ENCODE measurements at regions not wholly inside any gene's neighbourhood (a gene's known extent, or its start where the extent isn't known, plus 50 kb on each side); places are given as distances from the start of the nearest gene placed in this dataset.

- Histone ChIP-seq H3K27ac (no peak overlapping the region), H3K4me3 (no peak overlapping the region), H3K27me3 (no peaks in the 10 kb centered on the region), H3K4me2 (no peak overlapping the region), H3K4me1 (no peaks in the 10 kb centered on the region), H3K36me3 (no peaks in the 10 kb centered on the region), H4K20me1 (no peaks in the 10 kb centered on the region), H3K9ac (no peak overlapping the region), H3K9me3 (no peaks in the 10 kb centered on the region)
- no peak for TF ChIP-seq Cebpa-rat (IDR thresholded peaks at IDR 0.05)
Measured at GRCh38 chr6:91279740-91280493, 693.0 kb upstream of the MAP3K7 start.

- Histone ChIP-seq H3K4me1 (no peaks in the 10 kb centered on the region), H3K4me3 (no peak overlapping the region), H3K9ac (no peak overlapping the region), H4K20me1 (no peaks in the 10 kb centered on the region), H3K27ac (no peak overlapping the region), H3K4me2 (no peak overlapping the region), H3K9me3 (no peaks in the 10 kb centered on the region), H3K36me3 (no peaks in the 10 kb centered on the region), H3K27me3 (no peaks in the 10 kb centered on the region)
- no peak for TF ChIP-seq Cebpa-rat (IDR thresholded peaks at IDR 0.05)
Measured at GRCh38 chr6:91278416-91278815, 691.5 kb upstream of the MAP3K7 start.

- Histone ChIP-seq H3K9ac (no peak overlapping the region), H3K36me3 (no peaks in the 10 kb centered on the region), H3K4me2 (no peak overlapping the region), H3K27me3 (no peaks in the 10 kb centered on the region), H3K27ac (no peak overlapping the region), H3K9me3 (peaks cover 7% of the 10 kb centered on the region), H4K20me1 (no peaks in the 10 kb centered on the region), H3K4me1 (no peaks in the 10 kb centered on the region), H3K4me3 (no peak overlapping the region)
- TF ChIP-seq Cebpa-rat (IDR thresholded peaks at IDR 0.05): no peak
Measured at GRCh38 chr6:91276315-91276714, 689.4 kb upstream of the MAP3K7 start.

- Histone ChIP-seq H4K20me1 (no peaks in the 10 kb centered on the region), H3K27me3 (no peaks in the 10 kb centered on the region), H3K36me3 (no peaks in the 10 kb centered on the region), H3K4me3 (no peak overlapping the region), H3K4me1 (no peaks in the 10 kb centered on the region), H3K27ac (no peak overlapping the region), H3K9me3 (peaks cover 16% of the 10 kb centered on the region), H3K4me2 (no peak overlapping the region), H3K9ac (no peak overlapping the region)
- TF ChIP-seq Cebpa-rat (IDR thresholded peaks at IDR 0.05): no peak
Measured at GRCh38 chr6:91273729-91274128, 686.9 kb upstream of the MAP3K7 start.

GRCh38 chr6:91271807-91272206 lies 684.9 kb upstream of the MAP3K7 start:
- TF ChIP-seq Cebpa-rat (IDR thresholded peaks at IDR 0.05): no peak
- Histone ChIP-seq H3K27ac (no peak overlapping the region), H4K20me1 (no peaks in the 10 kb centered on the region), H3K4me1 (no peaks in the 10 kb centered on the region), H3K4me3 (no peak overlapping the region), H3K36me3 (no peaks in the 10 kb centered on the region), H3K4me2 (no peak overlapping the region), H3K27me3 (no peaks in the 10 kb centered on the region), H3K9ac (no peak overlapping the region), H3K9me3 (peaks cover 16% of the 10 kb centered on the region)

- Histone ChIP-seq H3K9me3 (peaks cover 16% of the 10 kb centered on the region), H3K9ac (no peak overlapping the region), H3K36me3 (no peaks in the 10 kb centered on the region), H3K27me3 (no peaks in the 10 kb centered on the region), H3K4me3 (no peak overlapping the region), H3K4me2 (no peak overlapping the region), H3K27ac (no peak overlapping the region), H4K20me1 (no peaks in the 10 kb centered on the region), H3K4me1 (no peaks in the 10 kb centered on the region)
- TF ChIP-seq Cebpa-rat (IDR thresholded peaks at IDR 0.05): no peak
Measured at GRCh38 chr6:91268941-91269340, 682.1 kb upstream of the MAP3K7 start.

- H4K20me1 ChIP-seq: no peaks in the 10 kb centered on the region
Measured at GRCh38 chr6:91267246-91267645, 680.4 kb upstream of the MAP3K7 start.

GRCh38 chr6:91266156-91266555 lies 679.3 kb upstream of the MAP3K7 start:
- Histone ChIP-seq H3K9me3 (peaks cover 7% of the 10 kb centered on the region), H3K9ac (no peak overlapping the region), H3K4me1 (no peaks in the 10 kb centered on the region), H3K4me3 (no peak overlapping the region), H3K27me3 (no peaks in the 10 kb centered on the region), H4K20me1 (no peaks in the 10 kb centered on the region), H3K27ac (no peak overlapping the region), H3K36me3 (no peaks in the 10 kb centered on the region), H3K4me2 (no peak overlapping the region)
- TF ChIP-seq Cebpa-rat (IDR thresholded peaks at IDR 0.05): no peak

More at GRCh38 chr6:91267246-91267645, 680.4 kb upstream of the MAP3K7 start:
- Histone ChIP-seq H3K4me1 (no peaks in the 10 kb centered on the region), H3K9me3 (peaks cover 16% of the 10 kb centered on the region), H3K27ac (no peak overlapping the region), H3K4me2 (no peak overlapping the region), H3K36me3 (no peaks in the 10 kb centered on the region), H3K9ac (no peak overlapping the region), H3K27me3 (no peaks in the 10 kb centered on the region), H3K4me3 (no peak overlapping the region)
- TF ChIP-seq Cebpa-rat (IDR thresholded peaks at IDR 0.05): no peak

GRCh38 chr6:91243436-91243835 lies 656.6 kb upstream of the MAP3K7 start:
- H3K4me2 ChIP-seq: no peak overlapping the region
- H4K20me1 ChIP-seq: no peaks in the 10 kb centered on the region
- H3K36me3 ChIP-seq: no peaks in the 10 kb centered on the region
- H3K27ac ChIP-seq: no peak overlapping the region
- H3K9ac ChIP-seq: no peak overlapping the region
- no peaks in the 10 kb centered on the region for H3K9me3 ChIP-seq
- no peaks in the 10 kb centered on the region for H3K4me1 ChIP-seq
- no peaks in the 10 kb centered on the region for H3K27me3 ChIP-seq
- H3K4me3 ChIP-seq: no peak overlapping the region
- TF ChIP-seq Cebpa-rat (IDR thresholded peaks at IDR 0.05): no peak

GRCh38 chr6:91242614-91242949 lies 655.7 kb upstream of the MAP3K7 start:
- no peaks in the 10 kb centered on the region for H3K9me3 ChIP-seq
- H3K4me1 ChIP-seq: no peaks in the 10 kb centered on the region
- H3K27me3 ChIP-seq: no peaks in the 10 kb centered on the region
- no peak overlapping the region for H3K4me3 ChIP-seq
- no peak overlapping the region for H3K9ac ChIP-seq
- no peak overlapping the region for H3K4me2 ChIP-seq
- H3K27ac ChIP-seq: no peak overlapping the region
- no peak for TF ChIP-seq Cebpa-rat (IDR thresholded peaks at IDR 0.05)
- no peaks in the 10 kb centered on the region for H4K20me1 ChIP-seq
- no peaks in the 10 kb centered on the region for H3K36me3 ChIP-seq

Measured in BLaER1 (cell line).